ENCODE measurements at regions not wholly inside any gene's neighbourhood (a gene's known extent, or its start where the extent isn't known, plus 50 kb on each side); places are given as distances from the start of the nearest gene placed in this dataset.

DNA sequence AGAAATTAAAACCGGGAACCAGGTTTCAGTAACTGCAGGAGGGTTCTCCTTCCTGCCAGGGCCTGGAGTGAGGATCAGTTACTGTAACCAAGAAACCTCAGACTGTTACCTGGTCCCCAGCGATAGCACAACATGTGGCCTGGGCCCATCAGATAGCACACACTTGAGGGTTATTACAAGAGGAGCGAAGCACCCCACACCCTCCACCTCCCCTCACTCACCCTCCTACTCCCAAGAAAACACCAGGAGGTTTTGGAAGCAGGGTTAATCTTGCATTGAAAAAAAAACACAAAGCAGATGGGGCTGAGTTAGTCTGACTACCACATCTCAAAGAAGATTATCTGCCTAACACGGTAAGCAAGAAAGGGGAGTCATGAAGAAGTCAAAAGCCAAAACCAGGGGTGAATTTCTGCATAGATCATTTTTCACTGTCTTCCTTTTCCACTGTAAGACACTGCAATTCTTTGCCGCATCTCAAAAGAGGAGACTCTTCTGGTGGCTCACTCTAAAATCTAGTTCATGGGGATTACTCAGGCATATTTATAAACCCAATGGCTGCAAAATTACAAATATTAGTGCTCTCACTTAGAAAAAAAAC, 75.9 kb upstream of the DOCK9 start:
- ChIA-PET RAD21 (ENCODE audit: low non-redundant PET in 1 of 2, low total read pairs in 2 of 2, uncharacterized antibody in 2 of 2, unreplicated experiment in 2 of 2) (no interaction called here), POLR2A (no interaction called here), CTCF (no interaction called here)
- no peaks in the 10 kb centered on the region for H3K9me3 ChIP-seq (ENCODE audit: control insufficient read depth in 1 of 2, insufficient read depth in 1 of 2, low read depth in 1 of 2, low read length in 2 of 2)
- BruUV-seq (replicated peaks) = no TSS peak
- no peaks in the 10 kb centered on the region for H3K36me3 ChIP-seq (ENCODE audit: control insufficient read depth in 1 of 2, insufficient read depth in 2 of 2, low read length in 2 of 2)
- no peaks in the 10 kb centered on the region for H4K20me1 ChIP-seq (ENCODE audit: insufficient read depth)
- ATAC-seq (no peak), DNase-seq (ENCODE audit: low read depth, low spot score) (no peak)
- H2AFZ ChIP-seq (ENCODE audit: low read depth, low read length, poor library complexity, severe bottlenecking) = no peak overlapping the region
- peaks cover 19% of the 10 kb centered on the region for H3K79me2 ChIP-seq (ENCODE audit: insufficient read depth, low read length)
- no peak overlapping the region for H3K4me3 ChIP-seq (replicated peaks in 1 of 2; ENCODE audit: low read depth in 1 of 2, low read length in 2 of 2)
- intact Hi-C loops (cut with micrococcal nuclease) = no loop called here
- H3K9ac ChIP-seq (ENCODE audit: low read length) = no peak overlapping the region
- TF ChIP-seq, protein P1, sequence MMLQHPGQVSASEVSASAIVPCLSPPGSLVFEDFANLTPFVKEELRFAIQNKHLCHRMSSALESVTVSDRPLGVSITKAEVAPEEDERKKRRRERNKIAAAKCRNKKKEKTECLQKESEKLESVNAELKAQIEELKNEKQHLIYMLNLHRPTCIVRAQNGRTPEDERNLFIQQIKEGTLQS (IDR thresholded peaks at IDR 0.05) = no peak
- TF ChIP-seq POLR2AphosphoS5 (IDR thresholded peaks at IDR 0.05; ENCODE audit: low read depth, low read length) (no peak), EZH2 (IDR thresholded peaks at IDR 0.05) (no peak), ZBTB33 (IDR thresholded peaks at IDR 0.05; ENCODE audit: extremely low read depth, insufficient replicate concordance, low read length) (no peak), ELF1 (IDR thresholded peaks at IDR 0.05; ENCODE audit: borderline replicate concordance, low read depth) (no peak), RAD21 (IDR thresholded peaks at IDR 0.05; ENCODE audit: low read depth) (no peak), YY1 (IDR thresholded peaks at IDR 0.05; ENCODE audit: extremely low read depth, insufficient replicate concordance, low read depth, low read length) (no peak), FOSL1 (IDR thresholded peaks at IDR 0.05; ENCODE audit: low read depth) (no peak), SP1 (IDR thresholded peaks at IDR 0.05; ENCODE audit: low read depth) (no peak), EGR1 (IDR thresholded peaks at IDR 0.05; ENCODE audit: low read depth) (no peak), CTCF (IDR thresholded peaks at IDR 0.05 in 2 of 3, conservative IDR thresholded peaks at IDR 0.05 in 1 of 3; ENCODE audit: borderline replicate concordance in 1 of 3, insufficient read depth in 1 of 3, low read depth in 2 of 3, low read length in 2 of 3) (no peak), EZH2phosphoT487 (IDR thresholded peaks at IDR 0.05; ENCODE audit: borderline replicate concordance) (no peak), SIN3A (IDR thresholded peaks at IDR 0.05; ENCODE audit: low read depth) (no peak)
- H3K9me2 ChIP-seq (ENCODE audit: insufficient read depth) = no peaks in the 10 kb centered on the region
- H3K27ac ChIP-seq (ENCODE audit: low read depth, low read length) = no peak overlapping the region
- no peaks in the 10 kb centered on the region for H3K27me3 ChIP-seq (ENCODE audit: insufficient read depth, low read length)
- H3K4me1 ChIP-seq (ENCODE audit: control insufficient read depth in 1 of 2, insufficient read depth in 2 of 2, low read length in 2 of 2) = peaks cover 0 to 10% of the 10 kb centered on the region in 2 experiments; a peak in 1 of 4 replicates
- no peak overlapping the region for H3K4me2 ChIP-seq (ENCODE audit: low read length)

Measured in HCT116 (cell line).